GM10248 (cell line): ENCODE measurements at regions not wholly inside any gene's neighbourhood (a gene's known extent, or its start where the extent isn't known, plus 50 kb on each side); places are given as distances from the start of the nearest gene placed in this dataset.
"Not testable (repeated sequence)": the region's sequence is repeated elsewhere in the genome, so short reads cannot be mapped to it uniquely, and the experiment has no call there.

ENCODE experiments used
- CTCF ChIA-PET: fragments of 300-600 bp; sonication (Branson Sonifier 250); formaldehyde crosslinking; extraction: SDS; loops from one replicate; lab custom pipeline; 2021; ENCODE audit warnings: antibody characterized with exemption; lab: Yijun Ruan, JAX
- POLR2A ChIA-PET: fragments of 350-650 bp; sonication (Branson Sonifier 250); formaldehyde crosslinking; extraction: SDS; loops from one replicate; lab custom pipeline; 2020; ENCODE audit warnings: antibody characterized with exemption; lab: Yijun Ruan, JAX
- DNase-seq: peaks from one replicate; pipeline ENCODE4 v3.0.0; 2012; ENCODE audit errors: extremely low spot score
- TF ChIP-seq, protein P1 (sequence below): IDR thresholded peaks from 2 replicates; pipeline ENCODE4 v1.5.1; 2012; ENCODE audit warnings: mild to moderate bottlenecking, low read depth; ENCODE audit errors: extremely low read depth, missing control alignments, control extremely low read depth

DNA sequence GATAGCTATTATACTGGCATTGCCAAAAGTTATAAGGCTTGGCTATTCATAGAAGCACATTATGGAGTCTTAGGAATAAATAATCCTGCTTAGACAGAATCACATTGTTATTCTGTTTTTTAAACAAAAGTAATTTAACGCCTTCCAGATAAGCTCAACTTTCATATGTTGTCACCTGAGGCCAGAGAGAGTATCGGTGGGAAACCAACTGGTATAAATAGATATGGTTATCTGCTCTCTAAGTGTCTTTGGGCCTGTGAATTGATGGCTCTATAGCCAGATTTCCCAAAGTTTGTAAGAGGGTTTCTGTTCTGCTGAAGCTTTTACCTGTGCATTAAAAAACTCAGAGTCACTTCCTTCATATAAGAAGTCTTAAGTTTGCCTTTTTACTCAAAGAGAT lies 1449.4 kb downstream of the CDH11 start:
- DNase-seq: no peak
- TF ChIP-seq, protein P1, sequence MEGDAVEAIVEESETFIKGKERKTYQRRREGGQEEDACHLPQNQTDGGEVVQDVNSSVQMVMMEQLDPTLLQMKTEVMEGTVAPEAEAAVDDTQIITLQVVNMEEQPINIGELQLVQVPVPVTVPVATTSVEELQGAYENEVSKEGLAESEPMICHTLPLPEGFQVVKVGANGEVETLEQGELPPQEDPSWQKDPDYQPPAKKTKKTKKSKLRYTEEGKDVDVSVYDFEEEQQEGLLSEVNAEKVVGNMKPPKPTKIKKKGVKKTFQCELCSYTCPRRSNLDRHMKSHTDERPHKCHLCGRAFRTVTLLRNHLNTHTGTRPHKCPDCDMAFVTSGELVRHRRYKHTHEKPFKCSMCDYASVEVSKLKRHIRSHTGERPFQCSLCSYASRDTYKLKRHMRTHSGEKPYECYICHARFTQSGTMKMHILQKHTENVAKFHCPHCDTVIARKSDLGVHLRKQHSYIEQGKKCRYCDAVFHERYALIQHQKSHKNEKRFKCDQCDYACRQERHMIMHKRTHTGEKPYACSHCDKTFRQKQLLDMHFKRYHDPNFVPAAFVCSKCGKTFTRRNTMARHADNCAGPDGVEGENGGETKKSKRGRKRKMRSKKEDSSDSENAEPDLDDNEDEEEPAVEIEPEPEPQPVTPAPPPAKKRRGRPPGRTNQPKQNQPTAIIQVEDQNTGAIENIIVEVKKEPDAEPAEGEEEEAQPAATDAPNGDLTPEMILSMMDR: no peak
- POLR2A ChIA-PET: no interaction called here
- CTCF ChIA-PET: no interaction called here

DNA sequence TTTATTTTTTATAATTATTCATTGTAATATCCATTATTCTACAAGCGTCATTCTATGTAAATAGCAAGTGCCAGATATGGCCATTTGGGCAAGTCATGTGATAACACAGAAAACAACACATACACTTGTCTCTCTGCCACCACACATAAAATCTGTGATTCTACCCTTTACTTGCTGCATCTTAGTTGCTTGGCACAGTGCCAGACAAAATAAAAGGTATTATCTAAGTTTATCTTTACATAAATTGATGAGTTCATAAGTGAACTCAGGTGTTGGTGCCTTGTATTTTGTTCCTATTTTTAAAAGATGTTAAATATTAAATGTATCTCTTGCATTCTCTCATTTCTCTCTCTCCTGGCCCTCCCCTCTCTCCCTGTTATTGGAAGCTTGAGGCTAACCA lies 1458.7 kb downstream of the CDH11 start:
- POLR2A ChIA-PET: no interaction called here
- CTCF ChIA-PET: no interaction called here
- TF ChIP-seq, protein P1: no peak
- DNase-seq: no peak

DNA sequence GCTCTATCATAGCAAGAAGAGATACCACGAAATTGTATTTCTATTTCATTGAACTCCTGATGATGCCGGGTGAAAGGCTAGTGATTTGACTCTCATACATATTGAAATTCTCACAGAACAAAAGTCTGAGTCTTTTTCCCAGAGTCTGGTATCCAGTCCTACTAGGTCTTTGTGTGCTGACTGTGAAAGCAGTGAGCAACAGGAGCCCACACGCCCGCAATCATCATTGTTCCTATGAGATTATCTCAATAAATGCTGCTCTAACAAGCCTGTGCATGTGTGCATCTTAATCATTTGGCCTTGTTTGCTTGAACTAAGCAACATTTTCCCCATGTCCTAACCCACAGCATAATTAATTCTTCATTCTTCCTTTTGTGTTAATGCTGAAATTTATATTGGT lies 1466.0 kb downstream of the CDH11 start:
- TF ChIP-seq, protein P1: no peak
- CTCF ChIA-PET: no interaction called here
- POLR2A ChIA-PET: no interaction called here
- no peak for DNase-seq

DNA sequence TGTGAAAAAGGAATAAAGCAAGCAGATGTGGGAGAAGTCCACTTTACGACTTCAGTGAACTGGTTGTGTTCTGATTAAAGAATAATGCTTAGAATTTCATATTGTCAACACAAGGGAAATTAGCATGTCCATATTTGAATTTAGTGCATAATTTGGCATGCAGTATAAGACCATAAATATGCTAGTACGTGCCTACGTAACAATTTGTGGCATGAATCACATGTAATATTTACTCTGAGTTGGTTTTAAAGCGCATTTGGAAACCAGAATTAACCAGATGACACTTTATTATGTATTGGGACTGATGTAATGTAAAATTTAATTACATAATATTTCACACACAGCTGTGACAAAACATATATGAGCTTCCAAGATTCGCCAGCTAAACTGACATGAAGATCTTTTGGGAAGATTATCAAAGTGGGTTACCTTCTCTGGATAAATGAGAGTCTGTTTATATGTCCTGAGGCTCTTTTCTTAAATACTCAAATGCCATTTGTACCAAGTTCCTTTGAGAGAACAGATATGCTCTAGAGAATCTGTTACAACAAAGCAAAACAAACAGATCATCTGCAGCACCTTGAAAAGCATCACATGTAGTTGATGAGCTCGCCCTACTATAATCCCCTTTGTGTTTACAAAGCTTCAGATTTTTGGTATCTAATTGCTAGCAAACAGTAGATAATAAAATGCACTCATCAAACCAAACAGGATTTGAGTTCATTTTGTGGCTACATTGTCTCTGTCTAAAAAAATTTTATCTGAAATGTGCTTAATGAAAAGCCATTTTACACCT lies 1468.6 kb downstream of the CDH11 start:
- CTCF ChIA-PET: interaction anchor here (1.6 kb wide), 1 partner anchor 24 kb away, joined by 4 read pairs; no protein-coding TSS in a partner anchor
- TF ChIP-seq, protein P1: no peak
- POLR2A ChIA-PET: no interaction called here
- DNase-seq: no peak

DNA sequence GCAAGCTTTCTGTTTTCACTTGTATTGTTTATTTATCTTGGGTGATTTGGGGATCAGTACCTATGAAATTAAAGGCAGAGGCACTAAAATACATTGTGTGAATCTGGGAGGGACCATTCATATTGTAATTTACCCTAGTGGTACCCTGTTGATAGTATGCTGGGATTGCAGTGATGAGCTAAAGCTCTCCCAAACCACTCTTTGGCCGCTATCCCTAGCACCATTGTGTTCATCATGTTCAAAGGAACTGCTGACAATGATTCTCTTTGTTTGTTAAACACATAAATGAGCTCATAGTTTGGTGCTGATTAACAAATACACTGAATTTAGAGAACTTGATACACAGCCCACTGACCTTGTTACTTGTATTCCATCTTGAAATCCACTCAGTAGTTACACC lies 1469.8 kb downstream of the CDH11 start:
- TF ChIP-seq, protein P1: no peak
- ChIA-PET CTCF (no interaction called here), POLR2A (no interaction called here)
- no peak for DNase-seq

DNA sequence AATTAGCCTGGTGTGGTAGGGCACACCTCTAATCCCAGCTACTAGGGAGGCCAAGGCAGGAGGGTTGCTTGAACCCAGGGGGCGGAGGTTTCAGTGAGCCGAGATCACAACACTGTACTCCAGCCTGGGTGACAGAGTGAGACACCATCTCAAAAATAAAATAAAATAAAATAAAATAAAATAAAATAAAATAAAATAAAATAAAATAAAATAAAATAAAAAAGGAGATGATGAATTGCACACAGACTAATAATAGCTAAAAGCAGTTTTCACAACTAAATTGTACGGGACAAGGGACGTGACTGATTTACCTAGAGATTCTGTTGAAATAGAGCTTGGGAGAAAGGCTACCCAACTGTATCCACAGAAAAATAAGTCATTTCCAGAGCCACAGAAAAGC lies 1471.3 kb downstream of the CDH11 start:
- TF ChIP-seq, protein P1: no peak
- no peak for DNase-seq
- POLR2A ChIA-PET: no interaction called here
- CTCF ChIA-PET: no interaction called here

DNA sequence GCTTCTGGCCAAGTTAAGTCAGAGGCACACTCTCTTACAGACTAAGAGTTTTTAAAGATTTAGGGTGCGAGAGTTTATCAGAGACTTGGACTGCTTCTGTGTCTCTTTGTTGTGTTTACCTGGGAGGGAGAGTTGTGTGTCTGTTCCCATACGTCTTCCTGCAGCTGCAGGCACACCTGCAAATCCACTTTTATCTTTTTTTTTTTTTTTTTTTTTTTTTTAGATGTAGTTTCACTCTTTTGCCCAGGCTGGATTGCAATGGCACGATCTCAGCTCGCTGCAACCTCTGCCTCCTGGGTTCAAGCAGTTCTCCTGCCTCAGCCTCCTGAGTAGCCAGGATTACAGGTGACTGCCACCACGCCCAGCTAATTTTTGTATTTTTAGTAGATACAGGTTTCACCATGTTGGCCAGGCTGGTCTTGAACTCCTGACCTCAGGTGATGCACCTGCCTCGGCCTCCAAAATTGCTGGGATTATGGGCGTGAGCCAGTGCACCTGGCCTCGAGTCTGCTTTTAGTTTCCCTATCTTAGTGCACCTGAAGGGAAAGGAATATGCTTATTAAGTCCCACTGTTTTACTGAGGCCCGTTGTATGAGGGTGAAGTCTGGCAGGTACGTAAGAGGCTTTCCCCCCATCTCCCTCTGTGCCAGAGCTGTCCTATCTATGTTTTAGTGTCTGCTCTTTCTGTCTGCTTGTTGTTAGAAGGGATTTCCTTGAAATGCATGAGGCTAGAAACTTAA lies 1488.0 kb downstream of the CDH11 start:
- POLR2A ChIA-PET, CTCF ChIA-PET: not testable (repeated sequence)

More for the DNA sequence above, 1488.0 kb downstream of the CDH11 start:
- not testable (repeated sequence) for DNase-seq
